K562 (cell line): ENCODE measurements at regions not wholly inside any gene's neighbourhood (a gene's known extent, or its start where the extent isn't known, plus 50 kb on each side); places are given as distances from the start of the nearest gene placed in this dataset.
A peak's percentile ranks its signal among the peaks of the same experiment; 100 is the strongest.

ENCODE experiments used
- BCOR ChIP-seq: fragments of 450-650 bp; IDR thresholded peaks from 2 replicates; pipeline ENCODE4 v1.6.1; 2016
- CBFA2T3 ChIP-seq: fragments of 450-650 bp; IDR thresholded peaks from 2 replicates; pipeline ENCODE4 v1.6.1; 2017
- ETV1 ChIP-seq: fragments of 450-650 bp; conservative IDR thresholded peaks from 2 replicates; pipeline ENCODE4 v1.6.1; 2016; ENCODE audit warnings: missing genetic modification characterization, control low read depth, low read depth, missing compliant biosample characterization
- HNRNPUL1 ChIP-seq: fragments of 200-400 bp; formaldehyde crosslinking; IDR thresholded peaks from 2 replicates; pipeline ENCODE4 v1.6.1; 2017; ENCODE audit warnings: low read length
- IFI16 ChIP-seq: fragments of 250-450 bp; sonication (Bioruptor Pico); IDR thresholded peaks from 2 replicates; pipeline ENCODE4 v2.1.2; 2022; ENCODE audit warnings: mild to moderate bottlenecking, inconsistent platforms
- KDM2B ChIP-seq: fragments of 250-450 bp; sonication (Bioruptor Pico); IDR thresholded peaks from 2 replicates; pipeline ENCODE4 v1.8.0; 2021; ENCODE audit warnings: mild to moderate bottlenecking, moderate library complexity
- MCM3 ChIP-seq: fragments of 450-650 bp; IDR thresholded peaks from 2 replicates; pipeline ENCODE4 v1.6.1; 2016
- NR2C2 ChIP-seq, 2 experiments: fragments of 200-800 bp in 1 of 2; sonication (Bioruptor generic) in 1 of 2; sonication (generic) in 1 of 2; formaldehyde crosslinking in 1 of 2; IDR thresholded peaks; 2 replicates each; pipeline versions ENCODE4 v1.6.1 to v1.8.0; 2016 to 2022; ENCODE audit warnings: mild to moderate bottlenecking in 1 of 2, missing compliant biosample characterization in 1 of 2, missing genetic modification characterization in 1 of 2, missing genetic modification reagents in 1 of 2
- NR3C1 ChIP-seq: sonication (generic); formaldehyde crosslinking; IDR thresholded peaks from 2 replicates; pipeline ENCODE4 v1.8.1; 2022; ENCODE audit warnings: missing genetic modification reagents
- NR4A1 ChIP-seq, 2 experiments: fragments of 250-450 bp in 1 of 2; fragments of 450-650 bp in 1 of 2; sonication (Bioruptor Pico) in 1 of 2; IDR thresholded peaks; 2 replicates each; pipeline versions ENCODE4 v1.4.0 to v1.6.1; 2016 to 2020; ENCODE audit warnings: mild to moderate bottlenecking in 2 of 2, missing compliant biosample characterization in 1 of 2, missing genetic modification characterization in 1 of 2, moderate library complexity in 1 of 2
- PHF20 ChIP-seq: fragments of 450-650 bp; IDR thresholded peaks from 2 replicates; pipeline ENCODE4 v1.6.1; 2018; ENCODE audit not compliant: partially characterized antibody
- POLR2H ChIP-seq: IDR thresholded peaks from 2 replicates; pipeline ENCODE4 v1.6.1; 2016; ENCODE audit warnings: missing genetic modification characterization, low read depth, mild to moderate bottlenecking, control low read depth, missing compliant biosample characterization, moderate library complexity
- RBM14 ChIP-seq: fragments of 200-400 bp; formaldehyde crosslinking; IDR thresholded peaks from 2 replicates; pipeline ENCODE4 v1.6.1; 2018; ENCODE audit warnings: low read depth, mild to moderate bottlenecking, low read length, moderate library complexity, borderline replicate concordance; ENCODE audit not compliant: insufficient read depth
- SETDB1 ChIP-seq: IDR thresholded peaks from one replicate; pipeline ENCODE4 v1.6.1; 2012; ENCODE audit warnings: low read length, control low read depth, inconsistent platforms
- SMAD1 ChIP-seq: fragments of 150-350 bp; IDR thresholded peaks from 2 replicates; pipeline ENCODE4 v1.6.1; 2014; ENCODE audit warnings: low read length, low read depth; ENCODE audit not compliant: partially characterized antibody
- SNAPC5 ChIP-seq: fragments of 250-450 bp; sonication (Bioruptor Pico); IDR thresholded peaks from 2 replicates; pipeline ENCODE4 v1.8.0; 2021; ENCODE audit warnings: moderate library complexity, mild to moderate bottlenecking, inconsistent platforms
- YBX1 ChIP-seq: fragments of 450-650 bp; IDR thresholded peaks from 2 replicates; pipeline ENCODE4 v1.7.1; 2016; ENCODE audit warnings: mild to moderate bottlenecking
- ZBED1 ChIP-seq: IDR thresholded peaks from 2 replicates; pipeline ENCODE4 v1.6.1; 2014
- ZC3H8 ChIP-seq: fragments of 450-650 bp; IDR thresholded peaks from 2 replicates; pipeline ENCODE4 v1.6.1; 2017
- ZEB2 ChIP-seq: fragments of 450-650 bp; IDR thresholded peaks from 2 replicates; pipeline ENCODE4 v1.6.1; 2016
- ZNF282 ChIP-seq: sonication (generic); formaldehyde crosslinking; IDR thresholded peaks from 2 replicates; pipeline ENCODE4 v1.8.1; 2023; ENCODE audit warnings: missing genetic modification reagents
- ZNF431 ChIP-seq: sonication (generic); formaldehyde crosslinking; IDR thresholded peaks from 2 replicates; pipeline ENCODE4 v1.8.0; 2022; ENCODE audit warnings: mild to moderate bottlenecking, missing genetic modification reagents
- ZNF586 ChIP-seq: fragments of 450-650 bp; formaldehyde crosslinking; conservative IDR thresholded peaks from 2 replicates; pipeline ENCODE4 v1.4.0; 2020; ENCODE audit warnings: mild to moderate bottlenecking, moderate library complexity
- ZNF695 ChIP-seq: fragments of 450-650 bp; formaldehyde crosslinking; IDR thresholded peaks from 2 replicates; pipeline ENCODE4 v1.4.0; 2020; ENCODE audit warnings: mild to moderate bottlenecking, moderate library complexity
- ZNF75A ChIP-seq: fragments of 450-650 bp; formaldehyde crosslinking; IDR thresholded peaks from 2 replicates; pipeline ENCODE4 v1.4.0; 2020; ENCODE audit warnings: mild to moderate bottlenecking
- ZNF785 ChIP-seq: fragments of 250-450 bp; sonication (Bioruptor Pico); IDR thresholded peaks from 2 replicates; pipeline ENCODE4 v1.4.0; 2020; ENCODE audit warnings: mild to moderate bottlenecking
- TF ChIP-seq, protein P1 (sequence below), 2 experiments: fragments of 250-450 bp in 1 of 2; fragments of 450-650 bp in 1 of 2; sonication (Bioruptor Pico) in 1 of 2; IDR thresholded peaks; 2 replicates each; pipeline versions ENCODE4 v1.6.1 to v1.8.0; 2016 to 2021; ENCODE audit warnings: mild to moderate bottlenecking in 2 of 2, moderate library complexity in 2 of 2, missing compliant biosample characterization in 1 of 2, missing genetic modification characterization in 1 of 2
- TF ChIP-seq, protein P2 (sequence below), 2 experiments: fragments of 450-650 bp; conservative IDR thresholded peaks; 2 replicates each; pipeline ENCODE4 v1.6.1; 2017; ENCODE audit warnings: mild to moderate bottlenecking in 2 of 2, moderate library complexity in 2 of 2
- TF ChIP-seq, protein P3 (sequence below): sonication (generic); formaldehyde crosslinking; IDR thresholded peaks from 2 replicates; pipeline ENCODE4 v1.8.0; 2022; ENCODE audit warnings: missing genetic modification reagents, mild to moderate bottlenecking, borderline replicate concordance

GRCh38 chr11:91625495-91625894 is 599.1 kb upstream of the FAT3 start (continued):
- TF ChIP-seq ETV1 (tag) = peak; percentile 62
- no peak for TF ChIP-seq MCM3
- TF ChIP-seq, protein P1, sequence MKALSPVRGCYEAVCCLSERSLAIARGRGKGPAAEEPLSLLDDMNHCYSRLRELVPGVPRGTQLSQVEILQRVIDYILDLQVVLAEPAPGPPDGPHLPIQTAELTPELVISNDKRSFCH (CRISPR knock-in tag; IDR thresholded peaks at IDR 0.05) = no peak
- TF ChIP-seq, protein P1 (tag; IDR thresholded peaks at IDR 0.05) = no peak
- 0 out of 2 replicates have a peak, but pooled peaks have one; percentile 21 for TF ChIP-seq POLR2H
- TF ChIP-seq ZNF695 (CRISPR knock-in tag) = no peak
- no peak for TF ChIP-seq ZNF785 (CRISPR knock-in tag)
- no peak for TF ChIP-seq RBM14
- TF ChIP-seq KDM2B (CRISPR knock-in tag) = no peak
- TF ChIP-seq ZC3H8 = no peak
- TF ChIP-seq BCOR = no peak
- TF ChIP-seq SNAPC5 (CRISPR knock-in tag) = no peak
- TF ChIP-seq CBFA2T3 = peak; percentile 78
- no peak for TF ChIP-seq ZEB2
- TF ChIP-seq PHF20 = no peak
- TF ChIP-seq ZNF431 = peak; percentile 71; the same call in 1 of the 2 replicates
- TF ChIP-seq ZNF75A = no peak
- TF ChIP-seq SMAD1 = no peak
- TF ChIP-seq, protein P2, sequence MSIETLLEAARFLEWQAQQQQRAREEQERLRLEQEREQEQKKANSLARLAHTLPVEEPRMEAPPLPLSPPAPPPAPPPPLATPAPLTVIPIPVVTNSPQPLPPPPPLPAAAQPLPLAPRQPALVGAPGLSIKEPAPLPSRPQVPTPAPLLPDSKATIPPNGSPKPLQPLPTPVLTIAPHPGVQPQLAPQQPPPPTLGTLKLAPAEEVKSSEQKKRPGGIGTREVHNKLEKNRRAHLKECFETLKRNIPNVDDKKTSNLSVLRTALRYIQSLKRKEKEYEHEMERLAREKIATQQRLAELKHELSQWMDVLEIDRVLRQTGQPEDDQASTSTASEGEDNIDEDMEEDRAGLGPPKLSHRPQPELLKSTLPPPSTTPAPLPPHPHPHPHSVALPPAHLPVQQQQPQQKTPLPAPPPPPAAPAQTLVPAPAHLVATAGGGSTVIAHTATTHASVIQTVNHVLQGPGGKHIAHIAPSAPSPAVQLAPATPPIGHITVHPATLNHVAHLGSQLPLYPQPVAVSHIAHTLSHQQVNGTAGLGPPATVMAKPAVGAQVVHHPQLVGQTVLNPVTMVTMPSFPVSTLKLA (conservative IDR thresholded peaks at IDR 0.05) = 0 out of 4 replicates have a peak, but pooled peaks of 1 of the 2 experiments have one; percentile 31
- TF ChIP-seq, protein P3, sequence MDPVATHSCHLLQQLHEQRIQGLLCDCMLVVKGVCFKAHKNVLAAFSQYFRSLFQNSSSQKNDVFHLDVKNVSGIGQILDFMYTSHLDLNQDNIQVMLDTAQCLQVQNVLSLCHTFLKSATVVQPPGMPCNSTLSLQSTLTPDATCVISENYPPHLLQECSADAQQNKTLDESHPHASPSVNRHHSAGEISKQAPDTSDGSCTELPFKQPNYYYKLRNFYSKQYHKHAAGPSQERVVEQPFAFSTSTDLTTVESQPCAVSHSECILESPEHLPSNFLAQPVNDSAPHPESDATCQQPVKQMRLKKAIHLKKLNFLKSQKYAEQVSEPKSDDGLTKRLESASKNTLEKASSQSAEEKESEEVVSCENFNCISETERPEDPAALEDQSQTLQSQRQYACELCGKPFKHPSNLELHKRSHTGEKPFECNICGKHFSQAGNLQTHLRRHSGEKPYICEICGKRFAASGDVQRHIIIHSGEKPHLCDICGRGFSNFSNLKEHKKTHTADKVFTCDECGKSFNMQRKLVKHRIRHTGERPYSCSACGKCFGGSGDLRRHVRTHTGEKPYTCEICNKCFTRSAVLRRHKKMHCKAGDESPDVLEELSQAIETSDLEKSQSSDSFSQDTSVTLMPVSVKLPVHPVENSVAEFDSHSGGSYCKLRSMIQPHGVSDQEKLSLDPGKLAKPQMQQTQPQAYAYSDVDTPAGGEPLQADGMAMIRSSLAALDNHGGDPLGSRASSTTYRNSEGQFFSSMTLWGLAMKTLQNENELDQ (CRISPR knock-in tag) = no peak
- no peak for TF ChIP-seq HNRNPUL1
- no peak for TF ChIP-seq NR2C2 (CRISPR knock-in tag; IDR thresholded peaks at IDR 0.05)
- peak; percentile 41; the same call in 1 of the 2 replicates for TF ChIP-seq NR2C2 (tag; IDR thresholded peaks at IDR 0.05)
- no peak for TF ChIP-seq NR3C1 (CRISPR knock-in tag)
- TF ChIP-seq IFI16 (CRISPR knock-in tag) = no peak
- no peak for TF ChIP-seq ZNF282 (CRISPR knock-in tag)
- TF ChIP-seq YBX1 = no peak
- TF ChIP-seq SETDB1 = no peak
- TF ChIP-seq ZNF586 (CRISPR knock-in tag) = no peak
- no peak for TF ChIP-seq NR4A1 (CRISPR knock-in tag; IDR thresholded peaks at IDR 0.05)
- no peak for TF ChIP-seq NR4A1 (tag; IDR thresholded peaks at IDR 0.05)
- no peak for TF ChIP-seq ZBED1
